Adrenal gland (tissue), 5 donors: ENCODE measurements at regions not wholly inside any gene's neighbourhood (a gene's known extent, or its start where the extent isn't known, plus 50 kb on each side); places are given as distances from the start of the nearest gene placed in this dataset.

Experiments
- CTCF ChIP-seq, 6 experiments: fragments of 450-650 bp in 4 of 6; fragments of 200-600 bp in 2 of 6; sonication (generic) in 1 of 6; IDR thresholded peaks; 1 replicate in 5 of 6; 2 replicates in 1 of 6; pipeline versions ENCODE4 v1.5.1 to v1.8.0; 2016 to 2021; ENCODE audit warnings: antibody characterized with exemption in 6 of 6, mild to moderate bottlenecking in 2 of 6, moderate library complexity in 1 of 6
- POLR2A ChIP-seq, 2 donors: fragments of 450-650 bp; IDR thresholded peaks; one replicate each; pipeline ENCODE4 v1.6.1; 2017; ENCODE audit warnings: antibody characterized with exemption in 2 of 2, mild to moderate bottlenecking in 2 of 2, moderate library complexity in 1 of 2
- donor health status: DM: no; HTN: no; CAD: no.

DNA sequence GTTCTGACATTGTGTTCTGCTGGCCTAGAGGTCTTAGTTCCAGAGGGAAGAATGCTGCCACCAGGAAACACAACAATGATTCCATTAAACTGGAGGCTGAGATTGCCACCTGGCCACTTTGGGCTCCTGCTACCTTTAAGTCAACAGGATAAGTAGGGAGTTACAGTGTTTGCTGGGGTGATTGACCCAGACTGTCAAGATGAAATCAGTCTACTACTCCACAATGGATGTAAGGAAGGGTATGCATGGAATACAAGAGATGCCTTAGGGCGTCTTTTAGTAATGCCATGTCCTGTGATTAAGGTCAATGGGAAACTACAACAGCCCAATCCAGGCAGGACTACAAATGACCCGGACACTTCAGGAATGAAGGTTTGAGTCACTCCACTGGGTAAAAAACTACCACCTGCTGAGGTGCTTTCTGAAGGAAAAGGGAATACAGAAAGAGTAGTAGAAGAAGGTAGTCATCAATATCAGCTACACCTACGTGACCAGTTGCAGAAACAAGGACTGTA, 852.6 kb downstream of the LRFN5 start:
- no peak for TF ChIP-seq CTCF (IDR thresholded peaks at IDR 0.05)
- no peak for TF ChIP-seq POLR2A (IDR thresholded peaks at IDR 0.05)
